ENCODE measurements at regions not wholly inside any gene's neighbourhood (a gene's known extent, or its start where the extent isn't known, plus 50 kb on each side); places are given as distances from the start of the nearest gene placed in this dataset.

DNA sequence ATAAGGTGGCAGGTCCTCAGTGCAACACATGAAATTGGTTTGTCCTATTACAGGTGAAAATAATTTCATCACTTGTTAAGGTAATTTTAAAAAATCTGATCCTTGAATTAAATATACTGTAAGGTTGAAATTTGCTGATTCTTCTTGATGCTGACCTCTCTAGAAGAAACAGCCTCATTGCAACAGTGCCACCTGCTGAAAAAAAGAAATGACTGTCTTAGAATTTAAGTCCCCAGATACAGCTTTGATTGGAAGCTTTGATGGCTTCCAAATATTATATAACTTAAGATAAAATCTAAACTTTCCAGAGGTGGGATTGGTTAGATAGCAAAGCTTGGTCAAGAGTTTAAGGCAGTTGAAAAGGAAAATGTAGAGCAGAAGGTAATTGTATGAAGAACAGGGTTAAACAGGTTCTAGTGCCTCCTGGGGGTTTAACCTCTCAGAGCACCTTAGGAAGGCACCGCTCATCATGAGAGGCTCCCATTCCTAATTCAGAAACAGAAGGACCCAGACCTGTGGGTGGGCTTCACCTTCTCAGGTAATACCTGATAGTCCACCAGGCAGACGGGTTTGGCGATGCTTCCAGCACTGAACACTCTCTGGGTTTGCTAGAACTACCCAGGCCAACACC lies 401.0 kb downstream of the PAX1 start (continued):
- TF ChIP-seq CTCF (CRISPR knock-in tag; IDR thresholded peaks at IDR 0.05) (peak; percentile 63), SMC3 (IDR thresholded peaks at IDR 0.05; ENCODE audit: low read length) (peak; percentile 84), NCOR1 (IDR thresholded peaks at IDR 0.05; ENCODE audit: borderline replicate concordance, low read length) (no peak), NFYC (CRISPR knock-in tag; IDR thresholded peaks at IDR 0.05) (no peak), ZNF142 (CRISPR knock-in tag; IDR thresholded peaks at IDR 0.05) (no peak), ESRRA (CRISPR knock-in tag; IDR thresholded peaks at IDR 0.05; ENCODE audit: low read depth) (no peak), RXRA (CRISPR knock-in tag; IDR thresholded peaks at IDR 0.05) (no peak), ZSCAN31 (CRISPR knock-in tag; IDR thresholded peaks at IDR 0.05; ENCODE audit: low read depth) (no peak), ZMYM3 (CRISPR knock-in tag; IDR thresholded peaks at IDR 0.05) (no peak), ZNF747 (CRISPR knock-in tag; IDR thresholded peaks at IDR 0.05; ENCODE audit: borderline replicate concordance) (no peak), EP300 (IDR thresholded peaks at IDR 0.05; ENCODE audit: low read depth in 2 of 2, low read length in 2 of 2) (no peak), EP300 (CRISPR knock-in tag; IDR thresholded peaks at IDR 0.05; ENCODE audit: borderline replicate concordance) (no peak), RAD21 (CRISPR knock-in tag; IDR thresholded peaks at IDR 0.05) (peak; percentile 58; the same call in 1 of the 2 replicates), ZNF766 (CRISPR knock-in tag; IDR thresholded peaks at IDR 0.05; ENCODE audit: borderline replicate concordance) (no peak), SP5 (CRISPR knock-in tag; IDR thresholded peaks at IDR 0.05; ENCODE audit: borderline replicate concordance, low read depth) (no peak)
- TF ChIP-seq, protein P1, sequence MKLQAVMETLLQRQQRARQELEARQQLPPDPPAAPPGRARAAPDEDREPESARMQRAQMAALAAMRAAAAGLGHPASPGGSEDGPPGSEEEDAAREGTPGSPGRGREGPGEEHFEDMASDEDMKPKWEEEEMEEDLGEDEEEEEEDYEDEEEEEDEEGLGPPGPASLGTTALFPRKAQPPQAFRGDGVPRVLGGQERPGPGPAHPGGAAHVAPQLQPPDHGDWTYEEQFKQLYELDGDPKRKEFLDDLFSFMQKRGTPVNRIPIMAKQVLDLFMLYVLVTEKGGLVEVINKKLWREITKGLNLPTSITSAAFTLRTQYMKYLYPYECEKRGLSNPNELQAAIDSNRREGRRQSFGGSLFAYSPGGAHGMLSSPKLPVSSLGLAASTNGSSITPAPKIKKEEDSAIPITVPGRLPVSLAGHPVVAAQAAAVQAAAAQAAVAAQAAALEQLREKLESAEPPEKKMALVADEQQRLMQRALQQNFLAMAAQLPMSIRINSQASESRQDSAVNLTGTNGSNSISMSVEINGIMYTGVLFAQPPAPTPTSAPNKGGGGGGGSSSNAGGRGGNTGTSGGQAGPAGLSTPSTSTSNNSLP (IDR thresholded peaks at IDR 0.05; ENCODE audit: low read depth, low read length) = peak; percentile 15; the same call in 1 of the 2 replicates

All from HepG2 (cell line).